Retina (tissue), 1 donor: ENCODE measurements at regions not wholly inside any gene's neighbourhood (a gene's known extent, or its start where the extent isn't known, plus 50 kb on each side); places are given as distances from the start of the nearest gene placed in this dataset.

Source experiments
- DNase-seq: peaks from one replicate; pipeline ENCODE4 v3.0.0-alpha.2; 2016

DNA sequence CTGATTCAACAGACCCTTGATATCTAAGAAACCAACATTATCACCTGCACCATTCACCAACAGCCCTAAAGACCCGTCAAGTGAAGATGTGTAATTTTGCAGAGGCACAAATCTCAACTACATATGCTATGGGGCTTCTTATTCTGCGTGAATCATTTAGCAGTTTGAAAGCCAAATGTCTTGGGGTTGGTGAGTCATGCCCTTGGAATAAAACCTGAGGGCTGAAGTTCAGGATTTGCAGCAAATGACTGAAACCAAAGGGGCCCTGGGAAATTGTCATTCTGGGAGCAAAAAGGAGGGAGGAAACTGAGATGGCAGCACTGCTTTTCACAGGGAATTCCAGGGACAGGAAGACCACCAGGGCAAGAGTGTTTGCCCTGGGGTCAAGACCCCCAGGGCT lies 79.2 kb upstream of the TNR start:
- no peak for DNase-seq

DNA sequence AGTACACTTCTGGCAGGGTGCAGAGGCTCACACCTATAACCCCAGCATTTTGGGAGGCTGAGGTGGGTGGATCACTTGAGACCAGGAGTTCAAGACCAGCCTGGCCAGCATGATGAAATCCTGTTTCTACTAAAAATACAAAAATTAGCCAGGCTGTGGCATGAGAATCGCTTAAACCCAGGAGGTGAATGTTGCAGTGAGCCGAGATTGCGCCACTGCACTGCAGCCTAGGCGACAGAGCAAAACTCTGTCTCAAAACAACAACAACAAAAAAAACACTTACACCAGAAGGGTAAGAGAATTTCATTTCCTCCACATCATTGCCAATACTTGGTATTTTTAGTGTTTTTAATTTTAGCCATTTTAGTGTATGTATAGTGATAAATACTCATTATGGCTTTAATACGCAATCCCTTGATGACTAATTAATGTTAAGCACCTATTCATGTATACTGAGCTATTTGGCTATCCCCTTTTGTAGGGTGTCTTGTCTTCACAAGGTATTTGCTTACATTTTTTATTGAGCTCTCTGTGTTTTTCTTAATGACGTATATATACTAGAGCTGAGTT lies 77.1 kb upstream of the TNR start:
- DNase-seq, result no peak

GRCh38 chr1:175818929-175819328 lies 75.5 kb upstream of the TNR start:
- DNase-seq, result no peak

DNA sequence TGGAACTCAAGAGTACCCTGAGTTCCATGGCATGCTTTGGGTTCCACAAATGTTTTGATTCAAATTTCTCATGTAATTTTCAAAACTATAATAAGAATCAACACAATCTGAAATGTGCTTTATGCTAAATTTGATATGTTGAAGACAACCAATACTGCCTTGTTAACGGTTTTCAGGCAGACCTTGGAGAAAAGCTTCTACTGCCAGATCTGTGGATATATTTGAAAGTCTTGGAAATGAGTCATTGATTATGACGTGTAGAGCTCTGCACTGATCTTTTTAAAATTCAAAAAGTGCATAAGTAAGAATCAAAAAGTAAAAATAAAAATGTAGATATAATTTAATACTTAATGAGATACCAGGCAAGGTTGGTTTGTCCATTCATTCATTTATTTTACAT lies 74.0 kb upstream of the TNR start:
- no peak for DNase-seq

GRCh38 chr1:175814885-175815284 lies 71.5 kb upstream of the TNR start:
- no peak for DNase-seq

DNA sequence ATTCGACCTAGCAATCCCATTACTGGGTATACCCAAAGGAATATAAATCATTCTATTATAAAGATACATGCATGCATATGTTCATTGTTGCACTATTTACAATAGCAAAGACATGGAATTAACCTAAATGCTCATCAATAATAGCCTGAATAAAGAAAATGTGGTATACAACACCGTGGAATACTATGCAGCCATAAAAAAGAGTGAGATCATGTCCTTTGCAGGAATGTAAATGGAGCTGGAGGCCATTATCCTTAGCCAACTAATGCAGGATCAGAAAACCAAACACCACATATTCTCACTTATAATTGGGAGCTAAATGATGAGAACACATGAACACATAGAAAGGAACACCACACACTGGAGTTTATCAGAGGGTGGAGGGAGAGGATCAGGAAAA lies 69.5 kb upstream of the TNR start:
- no peak for DNase-seq

- DNase-seq, result no peak
These were observed 66.9 kb upstream of the TNR start for GRCh38 chr1:175810305-175810704.

DNA sequence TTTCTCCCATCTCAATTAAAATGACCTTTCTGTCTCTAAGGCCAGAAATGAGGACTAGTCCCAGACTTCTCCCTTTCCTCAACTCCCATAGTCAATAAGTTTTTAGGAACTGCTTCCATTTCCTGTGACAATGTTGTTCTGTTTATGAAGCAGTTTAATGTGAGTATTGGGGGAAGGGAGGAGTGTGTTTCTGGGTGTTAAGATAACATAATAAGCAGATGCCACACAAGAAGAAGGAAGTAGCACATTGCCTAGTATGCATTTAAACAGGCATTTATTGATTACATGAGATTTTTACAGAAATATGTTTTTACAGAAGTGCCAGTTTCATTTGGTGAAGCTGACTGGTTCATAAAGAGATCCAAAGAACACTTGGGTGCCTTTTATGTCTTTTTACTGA lies 65.6 kb upstream of the TNR start:
- no peak for DNase-seq

DNA sequence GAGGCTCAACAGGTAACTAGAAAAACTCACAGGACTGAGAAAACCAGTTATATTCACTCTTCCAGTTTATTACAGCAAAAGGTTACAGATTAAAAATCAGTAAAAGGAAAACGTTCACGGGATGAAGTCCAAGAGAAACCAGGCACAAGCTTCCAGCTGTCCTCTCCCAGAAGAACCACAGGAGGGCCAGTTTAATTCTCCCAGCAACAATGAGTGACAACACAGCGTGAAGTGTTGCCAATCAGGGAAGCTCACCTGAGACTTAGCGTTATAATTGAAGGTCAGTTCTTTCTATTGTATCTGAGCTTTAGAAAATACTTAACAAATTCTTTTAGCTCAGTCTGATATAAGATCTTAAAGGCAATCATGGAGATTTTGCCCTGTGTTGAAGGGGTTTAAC lies 65.2 kb upstream of the TNR start:
- DNase-seq, result no peak

GRCh38 chr1:175804561-175804960 lies 61.2 kb upstream of the TNR start:
- no peak for DNase-seq

DNA sequence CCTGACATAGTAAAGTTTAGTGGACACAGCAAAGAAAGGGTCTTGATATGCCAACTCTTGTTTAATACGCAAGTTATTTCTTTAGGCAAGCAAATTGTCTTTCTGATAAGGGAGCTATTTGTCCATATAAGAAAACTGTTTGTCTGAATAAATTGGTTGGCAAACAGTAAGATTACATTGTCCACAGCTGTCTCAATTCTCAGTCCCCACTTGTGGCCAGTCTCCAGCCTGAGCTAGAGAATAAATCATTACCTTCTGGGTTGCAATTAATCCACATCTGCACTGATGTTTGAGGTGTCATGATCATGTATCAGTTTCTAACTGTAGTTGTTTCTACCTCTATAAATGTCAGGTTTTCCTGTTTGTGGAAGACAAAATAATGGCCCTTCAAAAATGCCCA lies 60.0 kb upstream of the TNR start:
- no peak for DNase-seq

DNA sequence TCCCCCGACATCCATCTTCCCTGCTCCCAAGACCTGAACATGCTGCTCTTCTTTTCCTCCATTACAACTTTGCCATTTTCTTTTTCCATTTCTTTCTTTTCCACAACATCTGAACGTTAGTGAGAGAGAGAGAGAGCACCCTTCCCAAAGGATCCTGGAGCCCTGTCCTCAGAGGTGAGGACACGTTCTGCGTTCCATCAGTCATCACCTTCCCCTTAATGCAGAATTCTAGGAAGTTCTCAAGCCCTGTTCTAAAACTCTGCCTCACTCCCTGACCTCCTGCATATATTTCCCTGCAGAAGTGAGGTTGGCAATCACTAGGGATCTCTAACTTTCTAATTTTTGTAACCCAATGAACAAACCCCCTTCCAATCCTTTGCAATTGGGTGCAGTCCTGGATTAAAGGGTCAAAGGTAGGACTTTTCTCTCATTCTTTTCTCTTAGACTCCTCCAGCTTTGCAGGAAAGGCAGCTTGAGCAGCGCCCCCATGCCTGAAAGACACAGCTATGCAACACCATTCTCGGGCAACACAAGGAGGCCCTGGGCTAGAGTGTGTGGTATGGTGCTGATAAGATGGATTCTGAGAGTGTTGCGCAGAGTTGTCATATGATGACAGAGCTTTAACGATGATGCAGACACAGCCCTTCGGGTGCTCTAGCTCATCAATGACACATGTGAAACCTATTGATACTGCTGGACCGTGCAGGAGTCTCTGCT lies 59.2 kb upstream of the TNR start:
- no peak for DNase-seq

DNA sequence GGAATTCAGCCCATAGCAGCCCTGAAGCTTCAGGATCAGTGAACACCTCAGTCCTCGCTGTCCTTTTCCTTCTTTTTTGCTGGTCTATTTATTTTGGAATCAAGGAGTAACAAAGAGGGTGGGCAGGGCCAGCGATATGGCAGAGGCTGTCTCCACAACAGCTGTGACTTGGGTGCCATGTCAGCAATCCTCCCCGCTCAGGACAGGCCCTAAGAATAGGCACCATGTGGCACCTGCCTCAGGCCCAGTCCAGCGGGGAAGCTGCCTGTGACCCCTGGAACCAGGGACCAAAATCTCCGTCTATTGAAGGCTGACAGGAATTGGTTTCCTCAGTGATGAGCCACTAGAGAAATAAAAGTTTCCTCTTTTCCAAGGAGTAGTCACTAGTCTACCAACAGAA lies 58.6 kb upstream of the TNR start:
- DNase-seq, result no peak

DNA sequence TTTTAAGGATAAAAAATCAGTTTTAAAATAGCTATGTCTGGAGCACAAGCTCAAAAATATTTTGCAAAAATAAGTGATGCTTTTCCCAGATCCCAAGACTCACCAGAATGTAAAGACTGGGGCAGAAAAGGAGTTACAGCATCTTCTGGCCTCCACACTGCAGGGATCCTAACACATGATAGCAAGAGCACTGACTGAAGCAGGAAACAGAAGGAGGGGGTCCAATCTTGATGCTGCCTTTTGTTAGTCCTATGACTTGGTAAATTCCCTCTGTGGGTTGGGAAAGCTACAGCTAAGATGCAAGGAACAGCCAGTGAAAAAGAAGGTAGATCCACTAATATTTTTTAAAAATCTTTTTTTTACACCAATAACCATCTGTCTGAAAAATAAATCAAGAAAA lies 54.2 kb upstream of the TNR start:
- DNase-seq, result no peak

DNA sequence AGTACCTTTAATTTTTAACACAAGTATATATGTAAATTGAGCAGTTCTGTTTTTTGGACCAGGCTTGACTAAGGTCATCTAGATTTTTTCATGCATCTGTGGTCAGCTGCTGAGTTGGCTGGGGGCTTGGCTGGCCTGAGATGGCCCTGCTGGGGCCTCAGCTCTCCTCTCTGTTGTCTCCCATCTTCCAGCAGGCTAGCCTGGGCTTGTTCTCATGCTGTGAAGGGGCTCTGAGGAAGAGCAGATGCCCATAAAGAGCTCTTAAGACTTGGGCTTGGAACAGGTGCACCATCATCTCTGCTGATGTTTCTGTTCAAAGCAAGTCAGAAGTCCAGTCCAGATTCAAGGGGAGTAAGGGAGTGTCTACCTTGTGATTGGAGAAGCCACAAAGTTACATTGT lies 51.2 kb upstream of the TNR start:
- no peak for DNase-seq

DNA sequence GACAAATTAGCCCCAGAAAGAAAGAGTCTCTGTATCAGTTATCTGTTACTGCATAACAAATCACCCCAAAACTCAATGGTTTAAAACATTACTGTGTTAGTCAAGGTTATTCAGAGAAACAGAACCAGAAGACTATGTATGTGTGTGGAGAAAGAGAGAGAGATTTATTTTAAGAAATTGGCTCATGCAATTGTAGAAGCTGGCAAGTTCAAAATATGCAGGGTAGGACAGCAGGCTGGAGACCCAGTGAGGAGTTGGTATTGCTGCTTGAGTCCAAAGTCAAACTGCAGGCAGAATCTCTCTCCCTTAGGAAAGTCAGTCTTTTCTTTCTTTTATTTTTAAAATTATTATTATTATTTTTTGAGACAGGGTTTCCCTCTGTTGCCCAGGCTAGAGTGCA lies 50.2 kb upstream of the TNR start:
- no peak for DNase-seq
